GM12874 (cell line): ENCODE measurements at regions not wholly inside any gene's neighbourhood (a gene's known extent, or its start where the extent isn't known, plus 50 kb on each side); places are given as distances from the start of the nearest gene placed in this dataset.

ENCODE experiments used
- CTCF ChIP-seq: IDR thresholded peaks from 2 replicates; pipeline ENCODE4 v1.5.1; 2011; ENCODE audit warnings: low read depth, mild to moderate bottlenecking, control low read depth, low read length, moderate library complexity; ENCODE audit not compliant: insufficient read depth

GRCh38 chr9:1248743-1249142, 198.6 kb downstream of the DMRT2 start:
- TF ChIP-seq CTCF, result no peak

- no peak for TF ChIP-seq CTCF
Observed at GRCh38 chr9:1253064-1253979, 203.2 kb downstream of the DMRT2 start.

DNA sequence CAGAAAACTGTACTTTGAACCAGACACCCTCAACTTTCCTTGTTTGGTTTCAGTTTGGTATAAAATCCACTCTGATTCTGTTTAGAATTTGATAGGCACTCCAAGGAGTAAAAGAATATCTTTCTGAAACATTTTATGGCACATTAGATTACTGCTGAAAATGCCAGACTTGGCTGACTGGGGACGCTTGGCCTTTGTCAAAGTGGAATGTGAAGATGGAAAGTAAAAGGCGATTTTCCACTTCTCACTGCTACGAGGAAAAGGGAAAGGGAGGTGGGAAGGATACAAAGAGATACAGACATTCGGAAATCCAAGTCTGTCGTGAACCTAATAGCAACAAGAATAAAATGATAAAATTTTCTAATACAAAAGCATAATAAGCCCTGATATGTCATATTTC, 203.9 kb downstream of the DMRT2 start:
- no peak for TF ChIP-seq CTCF

- TF ChIP-seq CTCF, result no peak
Observed at GRCh38 chr9:1256178-1256577, 206.0 kb downstream of the DMRT2 start.

DNA sequence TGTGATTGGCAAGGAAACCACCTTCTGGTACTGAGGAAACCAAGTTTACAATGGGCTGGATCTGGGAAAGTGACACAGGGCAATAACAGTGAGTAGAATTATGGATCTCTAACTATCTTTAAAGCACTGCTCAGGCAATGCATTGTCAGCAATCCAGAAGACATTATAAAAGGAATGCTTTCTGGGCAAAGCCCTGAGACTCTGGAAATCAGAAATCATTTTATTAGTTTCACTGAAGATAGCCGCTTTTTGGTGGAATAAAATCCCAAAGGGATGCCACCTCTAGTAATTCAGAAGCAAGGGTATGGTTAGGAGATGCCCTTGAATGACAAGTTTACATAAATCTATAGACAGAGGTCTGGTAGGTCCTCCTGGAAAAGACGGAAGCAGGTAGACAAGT, 211.1 kb downstream of the DMRT2 start:
- no peak for TF ChIP-seq CTCF

- no peak for TF ChIP-seq CTCF
Observed at GRCh38 chr9:1261879-1262766, 212.0 kb downstream of the DMRT2 start.

- no peak for TF ChIP-seq CTCF
Observed at GRCh38 chr9:1267141-1267570, 217.0 kb downstream of the DMRT2 start.
